GM12875 (cell line): ENCODE measurements at regions not wholly inside any gene's neighbourhood (a gene's known extent, or its start where the extent isn't known, plus 50 kb on each side); places are given as distances from the start of the nearest gene placed in this dataset.
"Not testable (repeated sequence)": the region's sequence is repeated elsewhere in the genome, so short reads cannot be mapped to it uniquely, and the experiment has no call there.

Source experiments
- H3K4me3 ChIP-seq: one replicate; pipeline ENCODE4 v1.5.1; 2011; ENCODE audit warnings: low read depth, low read length, control low read depth
- CTCF ChIP-seq: IDR thresholded peaks from 2 replicates; pipeline ENCODE4 v1.5.1; 2011; ENCODE audit warnings: low read depth, mild to moderate bottlenecking, control low read depth, inconsistent platforms, low read length, moderate library complexity, borderline replicate concordance; ENCODE audit not compliant: insufficient read depth

GRCh38 chr4:71214578-71214977 lies 124.2 kb upstream of the SLC4A4 start:
- no peak for TF ChIP-seq CTCF
- H3K4me3 ChIP-seq, result no peak overlapping the region

DNA sequence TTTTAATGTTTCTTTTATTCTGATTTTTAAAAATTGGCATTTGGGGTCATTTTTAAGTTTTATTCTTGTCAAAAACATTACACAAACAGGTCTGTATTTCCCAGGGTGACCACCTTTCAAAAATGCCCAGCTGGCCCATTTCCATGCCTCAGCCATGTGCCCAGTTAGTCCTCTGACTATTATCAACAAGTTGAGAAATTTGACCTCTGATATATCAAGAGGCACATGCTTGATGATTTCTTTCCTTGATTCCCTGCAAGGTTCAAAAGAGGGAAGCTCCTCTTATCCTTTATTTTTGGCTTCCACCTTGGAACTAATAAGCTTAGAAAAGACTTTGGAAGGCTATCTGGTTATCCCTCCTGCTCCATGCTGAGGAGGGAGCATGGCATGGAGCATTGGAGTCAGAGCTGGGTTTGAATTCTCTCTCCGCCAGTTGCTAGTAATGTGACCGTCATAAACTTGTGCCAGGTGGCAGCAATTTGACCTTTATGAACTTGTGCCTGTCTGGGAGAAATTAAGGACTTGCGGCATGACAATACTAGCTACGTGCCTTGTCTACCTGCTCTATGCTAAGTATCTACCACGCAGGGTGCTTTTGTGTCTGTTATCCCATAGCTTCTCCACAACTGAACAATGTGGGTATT lies 122.4 kb upstream of the SLC4A4 start:
- H3K4me3 ChIP-seq, result no peak overlapping the region
- no peak for TF ChIP-seq CTCF

DNA sequence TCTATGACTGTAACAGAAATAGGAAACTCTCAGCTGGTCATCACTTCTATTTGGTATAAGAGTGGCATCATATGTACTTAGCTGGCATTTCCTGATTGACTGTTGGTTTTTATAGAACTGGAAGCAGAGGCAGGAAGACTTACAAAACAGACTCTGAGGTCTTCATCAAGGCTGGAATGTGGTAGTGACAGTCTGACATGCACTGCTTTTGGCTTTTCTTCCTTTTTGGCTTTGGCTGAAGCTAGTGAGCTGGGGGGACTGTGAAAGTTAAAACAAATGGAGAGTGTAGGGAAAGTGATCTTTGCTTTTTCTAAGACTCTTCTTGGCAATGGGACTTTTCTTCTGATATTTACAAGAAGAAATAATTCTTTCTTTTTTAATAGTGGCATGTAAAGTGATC lies 121.1 kb upstream of the SLC4A4 start:
- TF ChIP-seq CTCF, result no peak
- no peak overlapping the region for H3K4me3 ChIP-seq

- not testable (repeated sequence) for H3K4me3 ChIP-seq
Observed at GRCh38 chr4:71220848-71221247, 118.0 kb upstream of the SLC4A4 start.

DNA sequence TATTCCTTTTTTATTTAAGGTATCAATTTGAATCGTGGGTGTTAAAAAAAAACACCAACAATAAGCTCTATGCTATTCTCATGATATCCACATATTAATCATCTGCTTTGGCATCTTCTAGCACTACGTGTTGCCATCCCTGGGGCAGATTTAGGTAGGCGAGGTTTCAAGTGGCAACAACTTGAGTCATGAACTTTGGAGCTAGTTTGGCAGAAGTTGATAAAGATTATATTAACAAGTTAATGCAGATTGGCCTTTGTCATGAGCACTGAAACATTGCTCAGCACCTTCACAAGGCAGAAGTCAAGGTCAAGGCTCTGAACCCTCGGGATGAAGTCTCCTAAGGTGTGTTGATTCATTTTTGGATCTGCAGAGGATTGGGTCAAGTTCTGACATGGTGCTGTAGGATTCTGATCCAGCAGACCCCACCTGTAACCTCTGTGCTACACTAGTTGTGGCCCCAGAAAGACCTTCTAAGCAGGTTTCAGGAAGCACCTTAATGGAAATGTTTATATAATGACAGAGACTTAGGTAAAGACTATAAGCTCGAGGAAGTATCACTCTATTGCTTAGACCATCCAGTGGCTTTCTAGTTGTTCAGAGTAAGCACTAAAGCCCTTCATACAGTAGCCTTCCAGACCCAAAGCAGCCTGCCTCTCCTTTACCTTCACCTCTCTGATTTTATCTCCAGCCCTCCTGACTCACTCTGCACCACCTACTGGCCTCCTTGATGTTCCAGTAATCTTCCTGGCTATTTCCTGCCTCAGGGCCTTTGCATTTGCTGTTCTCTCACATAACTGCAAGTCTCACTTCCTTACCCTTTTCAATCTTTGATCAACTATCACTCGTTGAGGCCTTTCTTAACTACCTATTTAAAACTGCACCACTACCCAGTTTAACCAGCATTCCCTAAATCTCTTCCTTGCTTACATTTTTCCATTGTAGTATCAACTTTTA lies 117.0 kb upstream of the SLC4A4 start:
- no peak for TF ChIP-seq CTCF
- no peak overlapping the region for H3K4me3 ChIP-seq

- TF ChIP-seq CTCF, result no peak
- H3K4me3 ChIP-seq, result no peak overlapping the region
Observed at GRCh38 chr4:71222661-71223060, 116.2 kb upstream of the SLC4A4 start.

GRCh38 chr4:71229477-71230270 lies 109.1 kb upstream of the SLC4A4 start:
- H3K4me3 ChIP-seq, result no peak overlapping the region
- peak; percentile 50 for TF ChIP-seq CTCF
